ENCODE measurements at regions not wholly inside any gene's neighbourhood (a gene's known extent, or its start where the extent isn't known, plus 50 kb on each side); places are given as distances from the start of the nearest gene placed in this dataset.
A peak's percentile ranks its signal among the peaks of the same experiment; 100 is the strongest.
"Not testable (repeated sequence)": the region's sequence is repeated elsewhere in the genome, so short reads cannot be mapped to it uniquely, and the experiment has no call there.

GRCh38 chr2:185417111-185417510, 321.5 kb upstream of the FSIP2 start:
- no peaks in the 10 kb centered on the region for H3K79me2 ChIP-seq (ENCODE audit: insufficient read depth, low read length)
- peaks cover 3% of the 10 kb centered on the region for H3K9me3 ChIP-seq (ENCODE audit: low read depth, low read length)
- H3K27me3 ChIP-seq (ENCODE audit: insufficient read depth, low read length), result no peaks in the 10 kb centered on the region
- H3K36me3 ChIP-seq (ENCODE audit: insufficient read depth, low read length), result no peaks in the 10 kb centered on the region
- H3K4me2 ChIP-seq (ENCODE audit: insufficient read depth, low read length), result no peak overlapping the region
- H4K20me1 ChIP-seq (ENCODE audit: insufficient read depth, low read length), result no peaks in the 10 kb centered on the region
- H3K27ac ChIP-seq (ENCODE audit: low read depth, low read length), result no peak overlapping the region
- TF ChIP-seq CTCF (IDR thresholded peaks at IDR 0.05; ENCODE audit: extremely low read depth, low read depth, low read length), result no peak
- no peaks in the 10 kb centered on the region for H3K4me1 ChIP-seq (ENCODE audit: insufficient read depth, low read length)
- DNase-seq (ENCODE audit: insufficient read length, low spot score, missing footprints), result no peak
- no peak overlapping the region for H3K4me3 ChIP-seq (ENCODE audit: insufficient read depth, low read length)
- H2AFZ ChIP-seq (ENCODE audit: low read length), result no peak overlapping the region

- Histone ChIP-seq H3K4me1 (ENCODE audit: insufficient read depth, low read length) (no peaks in the 10 kb centered on the region), H3K9me3 (ENCODE audit: low read depth, low read length) (peaks cover 3% of the 10 kb centered on the region), H3K27ac (ENCODE audit: low read depth, low read length) (no peak overlapping the region), H3K27me3 (ENCODE audit: insufficient read depth, low read length) (no peaks in the 10 kb centered on the region), H3K79me2 (ENCODE audit: insufficient read depth, low read length) (no peaks in the 10 kb centered on the region), H4K20me1 (ENCODE audit: insufficient read depth, low read length) (no peaks in the 10 kb centered on the region), H3K4me3 (ENCODE audit: insufficient read depth, low read length) (no peak overlapping the region), H3K4me2 (ENCODE audit: insufficient read depth, low read length) (no peak overlapping the region), H2AFZ (ENCODE audit: low read length) (no peak overlapping the region), H3K36me3 (ENCODE audit: insufficient read depth, low read length) (no peaks in the 10 kb centered on the region)
- DNase-seq (ENCODE audit: insufficient read length, low spot score, missing footprints), result peak; percentile 22
- TF ChIP-seq CTCF (IDR thresholded peaks at IDR 0.05; ENCODE audit: extremely low read depth, low read depth, low read length), result no peak
These were observed 320.9 kb upstream of the FSIP2 start for GRCh38 chr2:185417688-185418087.

GRCh38 chr2:185424958-185425629, 313.5 kb upstream of the FSIP2 start:
- H4K20me1 ChIP-seq (ENCODE audit: insufficient read depth, low read length); H3K4me1 ChIP-seq (ENCODE audit: insufficient read depth, low read length); H3K27ac ChIP-seq (ENCODE audit: low read depth, low read length); DNase-seq (ENCODE audit: insufficient read length, low spot score, missing footprints); H2AFZ ChIP-seq (ENCODE audit: low read length); H3K27me3 ChIP-seq (ENCODE audit: insufficient read depth, low read length); H3K4me3 ChIP-seq (ENCODE audit: insufficient read depth, low read length); H3K36me3 ChIP-seq (ENCODE audit: insufficient read depth, low read length); H3K79me2 ChIP-seq (ENCODE audit: insufficient read depth, low read length); H3K4me2 ChIP-seq (ENCODE audit: insufficient read depth, low read length); H3K9me3 ChIP-seq (ENCODE audit: low read depth, low read length): not testable (repeated sequence)

- H3K27me3 ChIP-seq (ENCODE audit: insufficient read depth, low read length), result no peaks in the 10 kb centered on the region
- TF ChIP-seq CTCF (IDR thresholded peaks at IDR 0.05; ENCODE audit: extremely low read depth, low read depth, low read length), result no peak
These were observed 310.6 kb upstream of the FSIP2 start for GRCh38 chr2:185428000-185428399.

More at GRCh38 chr2:185428000-185428399, 310.6 kb upstream of the FSIP2 start:
- H4K20me1 ChIP-seq (ENCODE audit: insufficient read depth, low read length), result no peaks in the 10 kb centered on the region
- H3K36me3 ChIP-seq (ENCODE audit: insufficient read depth, low read length), result no peaks in the 10 kb centered on the region
- no peaks in the 10 kb centered on the region for H3K9me3 ChIP-seq (ENCODE audit: low read depth, low read length)
- no peak for DNase-seq (ENCODE audit: insufficient read length, low spot score, missing footprints)
- no peak overlapping the region for H3K4me3 ChIP-seq (ENCODE audit: insufficient read depth, low read length)
- no peak overlapping the region for H3K4me2 ChIP-seq (ENCODE audit: insufficient read depth, low read length)
- no peak overlapping the region for H2AFZ ChIP-seq (ENCODE audit: low read length)
- no peaks in the 10 kb centered on the region for H3K4me1 ChIP-seq (ENCODE audit: insufficient read depth, low read length)
- no peaks in the 10 kb centered on the region for H3K79me2 ChIP-seq (ENCODE audit: insufficient read depth, low read length)
- H3K27ac ChIP-seq (ENCODE audit: low read depth, low read length), result no peak overlapping the region
